Activated naive CD8-positive, alpha-beta T cell (primary cell): ENCODE measurements at regions not wholly inside any gene's neighbourhood (a gene's known extent, or its start where the extent isn't known, plus 50 kb on each side); places are given as distances from the start of the nearest gene placed in this dataset.

Experiments
- H3K27ac Mint-ChIP-seq: one replicate; pipeline ENCODE4 v1.8.0; 2021; ENCODE audit warnings: mixed read lengths
- H3K27me3 Mint-ChIP-seq: one replicate; pipeline ENCODE4 v1.8.0; 2021; ENCODE audit warnings: mixed read lengths
- H3K36me3 Mint-ChIP-seq: one replicate; pipeline ENCODE4 v1.8.0; 2021; ENCODE audit warnings: mixed read lengths
- H3K4me1 Mint-ChIP-seq: one replicate; pipeline ENCODE4 v1.8.0; 2021; ENCODE audit warnings: low read depth, mixed read lengths
- H3K4me3 Mint-ChIP-seq: one replicate; pipeline ENCODE4 v1.8.0; 2021; ENCODE audit warnings: mild to moderate bottlenecking, mixed read lengths
- H3K9me3 Mint-ChIP-seq: one replicate; pipeline ENCODE4 v1.8.0; 2021; ENCODE audit warnings: low read depth, mixed read lengths

- no peak overlapping the region for H3K4me3 Mint-ChIP-seq
- no peaks in the 10 kb centered on the region for H3K9me3 Mint-ChIP-seq
- H3K36me3 Mint-ChIP-seq = no peaks in the 10 kb centered on the region
- no peak overlapping the region for H3K27ac Mint-ChIP-seq
- H3K4me1 Mint-ChIP-seq = no peaks in the 10 kb centered on the region
- peaks cover 2% of the 10 kb centered on the region for H3K27me3 Mint-ChIP-seq
Observed at GRCh38 chr3:124542214-124542869, 187.9 kb upstream of the UMPS start.

GRCh38 chr3:124545891-124546290 lies 184.4 kb upstream of the UMPS start:
- H3K9me3 Mint-ChIP-seq = no peaks in the 10 kb centered on the region

GRCh38 chr3:124552224-124552623 lies 178.0 kb upstream of the UMPS start:
- Mint-ChIP-seq H3K4me1 (peaks cover 3% of the 10 kb centered on the region), H3K9me3 (no peaks in the 10 kb centered on the region), H3K36me3 (no peaks in the 10 kb centered on the region), H3K27ac (no peak overlapping the region), H3K4me3 (no peak overlapping the region), H3K27me3 (peaks cover 21% of the 10 kb centered on the region)

More at GRCh38 chr3:124545891-124546290, 184.4 kb upstream of the UMPS start:
- Mint-ChIP-seq H3K4me1 (no peaks in the 10 kb centered on the region), H3K27ac (no peak overlapping the region), H3K4me3 (no peak overlapping the region), H3K27me3 (peaks cover 2% of the 10 kb centered on the region), H3K36me3 (no peaks in the 10 kb centered on the region)

DNA sequence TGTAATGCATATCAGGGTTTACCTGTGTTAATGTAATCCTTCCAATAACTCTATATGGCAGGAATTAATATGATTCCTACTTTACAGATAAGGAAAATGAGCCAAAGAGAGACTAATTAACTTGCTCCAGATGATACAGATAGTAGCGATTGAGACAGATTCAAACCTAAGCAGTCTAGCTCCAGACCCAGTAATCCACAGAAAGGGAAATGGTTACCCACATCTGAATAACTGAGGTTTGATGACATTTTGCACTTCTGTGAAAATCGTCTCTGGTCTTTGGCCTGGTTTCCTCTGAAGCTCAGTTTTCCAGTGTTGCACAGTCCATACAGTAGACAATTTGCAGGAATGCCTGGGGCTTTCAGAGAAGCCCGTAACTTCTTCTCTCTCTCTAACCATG lies 177.1 kb upstream of the UMPS start:
- Mint-ChIP-seq H3K27me3 (peaks cover 25% of the 10 kb centered on the region), H3K36me3 (no peaks in the 10 kb centered on the region), H3K4me3 (no peak overlapping the region), H3K27ac (no peak overlapping the region), H3K4me1 (peaks cover 3% of the 10 kb centered on the region), H3K9me3 (no peaks in the 10 kb centered on the region)

DNA sequence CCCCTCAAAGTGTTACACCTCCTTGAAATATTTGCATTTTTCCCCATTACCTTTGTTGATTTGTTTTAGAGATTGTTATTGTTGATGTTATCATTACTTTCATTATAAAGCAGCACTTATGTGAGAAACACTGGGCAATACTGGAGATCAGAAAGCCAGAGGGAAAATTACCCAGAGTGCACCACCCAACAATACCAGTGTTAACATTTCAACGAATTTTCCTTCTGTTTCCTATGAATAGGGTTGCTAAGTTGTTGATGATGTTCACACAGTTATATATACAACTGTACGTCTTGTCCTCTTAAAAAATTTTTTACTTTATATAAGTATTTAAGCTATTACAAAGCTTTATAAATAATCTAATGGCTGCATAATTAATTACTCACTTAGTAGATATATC lies 173.6 kb upstream of the UMPS start:
- H3K9me3 Mint-ChIP-seq = no peaks in the 10 kb centered on the region
- no peak overlapping the region for H3K4me3 Mint-ChIP-seq
- H3K27me3 Mint-ChIP-seq = peaks cover 27% of the 10 kb centered on the region
- H3K4me1 Mint-ChIP-seq = peaks cover 3% of the 10 kb centered on the region
- no peak overlapping the region for H3K27ac Mint-ChIP-seq
- H3K36me3 Mint-ChIP-seq = no peaks in the 10 kb centered on the region

DNA sequence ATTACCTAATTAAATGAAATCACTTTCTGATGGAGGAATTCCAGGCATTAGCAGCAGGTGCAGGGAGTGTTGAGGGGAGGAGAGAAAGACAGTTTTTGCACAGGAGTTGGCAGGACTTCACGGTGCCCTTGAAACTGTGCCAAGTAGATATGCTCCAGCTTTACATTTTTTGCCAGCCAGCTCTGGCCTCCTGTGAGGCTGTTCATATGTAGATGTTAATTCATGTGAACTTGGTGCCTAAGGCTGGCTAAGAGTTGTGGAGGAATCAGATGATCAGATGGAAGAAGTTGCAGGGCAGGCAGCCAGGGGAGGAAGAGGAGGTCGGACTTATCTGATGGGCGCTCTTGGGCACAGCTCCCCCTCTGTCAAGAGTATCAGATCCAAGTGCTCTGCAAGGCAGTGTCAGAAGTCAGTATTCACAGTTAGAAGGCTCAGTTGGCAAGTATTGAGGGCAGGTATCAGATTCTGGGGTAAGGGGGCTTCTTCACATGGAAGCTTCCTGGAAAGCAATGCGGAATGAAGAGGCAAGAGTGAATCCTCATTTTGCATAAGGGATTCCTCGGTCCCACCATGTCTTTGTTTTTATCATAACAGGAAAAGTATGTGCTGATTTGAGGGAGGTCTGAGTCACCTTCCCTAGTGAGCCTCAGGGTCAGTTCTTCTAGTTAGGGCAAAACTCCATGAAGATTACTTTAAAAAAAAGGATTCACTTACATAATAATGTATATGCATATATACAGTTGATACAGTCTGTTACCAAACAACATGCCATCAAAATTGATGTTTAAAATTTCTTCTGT lies 172.6 kb upstream of the UMPS start:
- H3K27me3 Mint-ChIP-seq = peaks cover 24% of the 10 kb centered on the region
- H3K4me1 Mint-ChIP-seq = peaks cover 3% of the 10 kb centered on the region
- H3K36me3 Mint-ChIP-seq = no peaks in the 10 kb centered on the region
- H3K27ac Mint-ChIP-seq = no peak overlapping the region
- no peak overlapping the region for H3K4me3 Mint-ChIP-seq
- H3K9me3 Mint-ChIP-seq = no peaks in the 10 kb centered on the region

- no peak overlapping the region for H3K4me3 Mint-ChIP-seq
- H3K4me1 Mint-ChIP-seq = no peaks in the 10 kb centered on the region
- peaks cover 18% of the 10 kb centered on the region for H3K27me3 Mint-ChIP-seq
- no peaks in the 10 kb centered on the region for H3K9me3 Mint-ChIP-seq
- no peaks in the 10 kb centered on the region for H3K36me3 Mint-ChIP-seq
- H3K27ac Mint-ChIP-seq = no peak overlapping the region
Observed at GRCh38 chr3:124558991-124559845, 171.0 kb upstream of the UMPS start.

- H3K27me3 Mint-ChIP-seq = peaks cover 14% of the 10 kb centered on the region
- no peaks in the 10 kb centered on the region for H3K9me3 Mint-ChIP-seq
- no peaks in the 10 kb centered on the region for H3K4me1 Mint-ChIP-seq
- H3K36me3 Mint-ChIP-seq = no peaks in the 10 kb centered on the region
- H3K4me3 Mint-ChIP-seq = no peak overlapping the region
- H3K27ac Mint-ChIP-seq = no peak overlapping the region
Observed at GRCh38 chr3:124559846-124560574, 170.2 kb upstream of the UMPS start.

GRCh38 chr3:124560666-124561215 lies 169.5 kb upstream of the UMPS start:
- no peaks in the 10 kb centered on the region for H3K9me3 Mint-ChIP-seq
- H3K36me3 Mint-ChIP-seq = no peaks in the 10 kb centered on the region
- H3K27me3 Mint-ChIP-seq = peaks cover 9% of the 10 kb centered on the region
- H3K27ac Mint-ChIP-seq = no peak overlapping the region
- H3K4me1 Mint-ChIP-seq = no peaks in the 10 kb centered on the region
- no peak overlapping the region for H3K4me3 Mint-ChIP-seq

- Mint-ChIP-seq H3K27ac (no peak overlapping the region), H3K27me3 (peaks cover 2% of the 10 kb centered on the region), H3K9me3 (no peaks in the 10 kb centered on the region), H3K36me3 (no peaks in the 10 kb centered on the region), H3K4me1 (no peaks in the 10 kb centered on the region), H3K4me3 (no peak overlapping the region)
Observed at GRCh38 chr3:124562769-124563168, 167.5 kb upstream of the UMPS start.

DNA sequence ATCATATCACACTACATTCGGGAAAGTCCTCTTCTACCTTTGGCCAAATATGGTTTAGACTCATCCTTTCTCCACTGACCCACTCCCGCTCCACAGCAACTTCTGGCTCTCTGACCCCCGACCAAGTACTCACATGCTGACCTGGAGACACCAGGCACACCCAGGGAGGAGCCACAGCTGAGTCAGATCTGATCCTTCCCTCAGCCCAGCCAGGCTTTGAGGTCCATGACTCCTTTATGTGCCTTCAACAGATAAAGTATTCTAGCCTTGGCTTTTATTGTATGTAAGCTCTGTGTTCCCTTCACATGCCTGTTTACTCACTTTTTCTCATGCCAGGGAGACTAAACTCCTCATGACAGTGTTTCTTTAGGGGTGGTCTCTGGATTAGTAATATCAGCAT lies 166.9 kb upstream of the UMPS start:
- H3K27me3 Mint-ChIP-seq = peaks cover 2% of the 10 kb centered on the region
- no peak overlapping the region for H3K4me3 Mint-ChIP-seq
- H3K9me3 Mint-ChIP-seq = no peaks in the 10 kb centered on the region
- H3K27ac Mint-ChIP-seq = no peak overlapping the region
- no peaks in the 10 kb centered on the region for H3K36me3 Mint-ChIP-seq
- H3K4me1 Mint-ChIP-seq = no peaks in the 10 kb centered on the region

GRCh38 chr3:124565013-124565412 lies 165.2 kb upstream of the UMPS start:
- Mint-ChIP-seq H3K36me3 (no peaks in the 10 kb centered on the region), H3K27ac (no peak overlapping the region), H3K9me3 (no peaks in the 10 kb centered on the region), H3K27me3 (no peaks in the 10 kb centered on the region), H3K4me1 (no peaks in the 10 kb centered on the region), H3K4me3 (no peak overlapping the region)

GRCh38 chr3:124565551-124565950 lies 164.7 kb upstream of the UMPS start:
- Mint-ChIP-seq H3K4me3 (no peak overlapping the region), H3K9me3 (no peaks in the 10 kb centered on the region), H3K27me3 (no peaks in the 10 kb centered on the region), H3K27ac (no peak overlapping the region), H3K36me3 (no peaks in the 10 kb centered on the region), H3K4me1 (no peaks in the 10 kb centered on the region)

GRCh38 chr3:124566701-124567100 lies 163.6 kb upstream of the UMPS start:
- H3K4me1 Mint-ChIP-seq = no peaks in the 10 kb centered on the region
- no peaks in the 10 kb centered on the region for H3K36me3 Mint-ChIP-seq
- no peaks in the 10 kb centered on the region for H3K9me3 Mint-ChIP-seq
- no peak overlapping the region for H3K4me3 Mint-ChIP-seq
- H3K27me3 Mint-ChIP-seq = no peaks in the 10 kb centered on the region
- H3K27ac Mint-ChIP-seq = no peak overlapping the region
